DND-41 (cell line): ENCODE measurements at regions not wholly inside any gene's neighbourhood (a gene's known extent, or its start where the extent isn't known, plus 50 kb on each side); places are given as distances from the start of the nearest gene placed in this dataset.
"Not testable (repeated sequence)": the region's sequence is repeated elsewhere in the genome, so short reads cannot be mapped to it uniquely, and the experiment has no call there.

Experiments
- ATAC-seq: fragments of 200-7000 bp; cut with Tn5 transposase; 3 replicates; pipeline ENCODE4 v1.9.1; 2021; ENCODE audit warnings: low read depth; ENCODE audit not compliant: insufficient read depth
- DNase-seq: peaks from one replicate; pipeline ENCODE4 v3.0.0-alpha.2; 2020
- H2AFZ ChIP-seq: 2 replicates; pipeline ENCODE4 v1.6.0; 2012; ENCODE audit warnings: low read depth, low read length
- H3K27ac ChIP-seq: 2 replicates; pipeline ENCODE4 v1.5.1; 2012; ENCODE audit warnings: low read length, inconsistent platforms
- H3K27me3 ChIP-seq: fragments of 200-600 bp; sonication (generic); 2 replicates; pipeline ENCODE4 v1.6.0; 2012; ENCODE audit warnings: low read length, mild to moderate bottlenecking, inconsistent platforms; ENCODE audit not compliant: insufficient read depth, poor library complexity
- H3K36me3 ChIP-seq: 2 replicates; pipeline ENCODE4 v1.5.1; 2012; ENCODE audit warnings: low read length, inconsistent platforms; ENCODE audit not compliant: insufficient read depth
- H3K4me1 ChIP-seq: 2 replicates; pipeline ENCODE4 v1.5.1; 2012; ENCODE audit warnings: mild to moderate bottlenecking, low read length; ENCODE audit not compliant: insufficient read depth
- H3K4me2 ChIP-seq: 2 replicates; pipeline ENCODE4 v1.6.0; 2012; ENCODE audit warnings: mild to moderate bottlenecking, moderate library complexity, low read length, inconsistent platforms; ENCODE audit not compliant: insufficient read depth
- H3K4me3 ChIP-seq, 2 experiments: fragments of 200-600 bp in 1 of 2; shearing (Covaris generic) in 1 of 2; 2 replicates each; pipeline ENCODE4 v1.5.1; 2012 to 2016; ENCODE audit warnings: inconsistent platforms in 2 of 2, low read length in 2 of 2, mild to moderate bottlenecking in 2 of 2, low read depth in 1 of 2, moderate library complexity in 1 of 2
- H3K79me2 ChIP-seq: 2 replicates; pipeline ENCODE4 v1.6.0; 2012; ENCODE audit warnings: low read length, inconsistent platforms; ENCODE audit not compliant: insufficient read depth
- H3K9ac ChIP-seq: 2 replicates; pipeline ENCODE4 v1.6.0; 2012; ENCODE audit warnings: low read depth, mild to moderate bottlenecking, inconsistent platforms, low read length, moderate library complexity
- H3K9me3 ChIP-seq: 2 replicates; pipeline ENCODE4 v1.5.1; 2012; ENCODE audit warnings: low read length, moderate library complexity, mild to moderate bottlenecking, inconsistent platforms; ENCODE audit not compliant: insufficient read depth, severe bottlenecking
- H4K20me1 ChIP-seq: 2 replicates; pipeline ENCODE4 v1.6.0; 2012; ENCODE audit warnings: low read length; ENCODE audit not compliant: insufficient read depth
- CTCF ChIP-seq: IDR thresholded peaks from 2 replicates; pipeline ENCODE4 v1.5.1; 2012; ENCODE audit warnings: borderline replicate concordance, low read length, moderate library complexity, mild to moderate bottlenecking; ENCODE audit not compliant: poor library complexity, severe bottlenecking; ENCODE audit errors: extremely low read depth

- H3K27me3 ChIP-seq, H2AFZ ChIP-seq, H3K4me2 ChIP-seq, H3K27ac ChIP-seq, H3K36me3 ChIP-seq, H3K9ac ChIP-seq, H3K4me3 ChIP-seq, H3K4me1 ChIP-seq, H4K20me1 ChIP-seq, DNase-seq, H3K79me2 ChIP-seq, H3K9me3 ChIP-seq: not testable (repeated sequence)
- ATAC-seq = peak; percentile 85
- peak; percentile 44 for TF ChIP-seq CTCF
Measured at GRCh38 chr3:91485026-91485425, 2377.6 kb downstream of the EPHA3 start.

- not testable (repeated sequence) for DNase-seq, H3K9me3 ChIP-seq, ATAC-seq, H2AFZ ChIP-seq, H3K4me3 ChIP-seq, H3K9ac ChIP-seq, H4K20me1 ChIP-seq, H3K36me3 ChIP-seq, H3K27me3 ChIP-seq, H3K79me2 ChIP-seq, H3K4me2 ChIP-seq, H3K4me1 ChIP-seq, H3K27ac ChIP-seq
Measured at GRCh38 chr3:91485891-91486290, 2378.5 kb downstream of the EPHA3 start.

GRCh38 chr3:91497712-91498111 is 2390.3 kb downstream of the EPHA3 start:
- H3K27me3 ChIP-seq, H4K20me1 ChIP-seq, H3K4me2 ChIP-seq, H3K9me3 ChIP-seq, ATAC-seq, H2AFZ ChIP-seq, DNase-seq, H3K4me3 ChIP-seq, H3K79me2 ChIP-seq, H3K27ac ChIP-seq, H3K4me1 ChIP-seq, H3K36me3 ChIP-seq, H3K9ac ChIP-seq: not testable (repeated sequence)

- DNase-seq, H3K27ac ChIP-seq, H3K4me1 ChIP-seq, H4K20me1 ChIP-seq, H3K79me2 ChIP-seq, H3K4me2 ChIP-seq, H2AFZ ChIP-seq, H3K36me3 ChIP-seq, H3K27me3 ChIP-seq, H3K4me3 ChIP-seq, H3K9ac ChIP-seq, H3K9me3 ChIP-seq: not testable (repeated sequence)
- ATAC-seq = peak; percentile 90
Measured at GRCh38 chr3:91499850-91500249, 2392.4 kb downstream of the EPHA3 start.

- H3K79me2 ChIP-seq, H3K36me3 ChIP-seq, DNase-seq, H3K4me3 ChIP-seq, ATAC-seq, H3K4me2 ChIP-seq, H3K9ac ChIP-seq, H3K27ac ChIP-seq, H3K27me3 ChIP-seq, H3K4me1 ChIP-seq, H2AFZ ChIP-seq, H4K20me1 ChIP-seq, H3K9me3 ChIP-seq: not testable (repeated sequence)
Measured at GRCh38 chr3:91504874-91505273, 2397.5 kb downstream of the EPHA3 start.
